Activated CD8-positive, alpha-beta T cell treated with anti-CD3 and anti-CD28 coated beads for 36 hours (primary cell): ENCODE measurements at regions not wholly inside any gene's neighbourhood (a gene's known extent, or its start where the extent isn't known, plus 50 kb on each side); places are given as distances from the start of the nearest gene placed in this dataset.

Experiments used
- ATAC-seq: fragments of 200-7000 bp; cut with Tn5 transposase; one replicate; pipeline ENCODE4 v1.10.0; 2021; ENCODE audit warnings: mild to moderate bottlenecking, moderate library complexity
- CTCF ChIA-PET: fragments of 350-600 bp; sonication (Branson Sonifier 250); formaldehyde crosslinking; loops from one replicate; lab custom pipeline; 2021; ENCODE audit warnings: antibody characterized with exemption; lab: Charles Lee
- POLR2A ChIA-PET: fragments of 350-600 bp; sonication (Branson Sonifier 250); formaldehyde crosslinking; loops from one replicate; lab custom pipeline; 2021; ENCODE audit warnings: antibody characterized with exemption; lab: Charles Lee
- DNase-seq: peaks from one replicate; pipeline ENCODE4 v3.0.0-alpha.2; 2020
- H3K27ac Mint-ChIP-seq: one replicate; pipeline ENCODE4 v1.8.0; 2021; ENCODE audit warnings: mild to moderate bottlenecking, mixed read lengths
- H3K27me3 Mint-ChIP-seq: one replicate; pipeline ENCODE4 v1.8.0; 2021; ENCODE audit warnings: mixed read lengths
- H3K36me3 Mint-ChIP-seq: one replicate; pipeline ENCODE4 v1.8.0; 2021; ENCODE audit warnings: low read depth, mixed read lengths
- H3K4me1 Mint-ChIP-seq: one replicate; pipeline ENCODE4 v1.8.0; 2021; ENCODE audit warnings: low read depth, mixed read lengths
- H3K4me3 Mint-ChIP-seq: one replicate; pipeline ENCODE4 v1.8.0; 2021; ENCODE audit warnings: mild to moderate bottlenecking, moderate library complexity, mixed read lengths
- H3K9me3 Mint-ChIP-seq: one replicate; pipeline ENCODE4 v1.8.0; 2021; ENCODE audit warnings: mixed read lengths
- intact Hi-C: fragments of 100-400 bp; cut with micrococcal nuclease; formaldehyde crosslinking; loops from one replicate; pipeline ENCODE4 v1.10.0; 2022
- TF ChIP-seq, protein P1 (sequence below): fragments of 200-600 bp; IDR thresholded peaks from one replicate; pipeline ENCODE4 v1.8.0; 2022; ENCODE audit warnings: antibody characterized with exemption, mild to moderate bottlenecking

DNA sequence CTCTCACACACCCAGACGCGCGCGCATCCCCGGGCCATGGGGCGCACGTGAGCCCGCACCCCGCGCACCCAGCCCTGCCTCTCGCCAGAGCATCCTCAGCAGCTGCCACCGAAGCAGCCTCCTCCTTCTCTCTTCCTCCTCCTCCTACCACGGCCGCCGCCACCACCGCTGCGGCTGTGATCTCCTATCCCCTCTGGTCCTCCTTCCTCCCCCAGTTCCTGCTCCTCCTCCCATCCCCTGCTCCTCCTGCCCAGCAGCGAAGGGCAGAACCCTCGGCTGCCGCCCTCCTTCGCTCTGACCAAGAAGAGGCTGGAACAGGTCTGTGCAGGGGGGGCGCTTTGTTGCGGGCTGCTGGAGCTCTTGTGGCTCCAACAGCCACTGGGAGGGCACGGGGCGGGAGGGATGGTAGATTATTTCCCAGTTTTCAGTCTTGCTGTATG, 148.7 kb upstream of the CHRDL1 start:
- Mint-ChIP-seq H3K36me3 (no peaks in the 10 kb centered on the region), H3K4me3 (no peak overlapping the region), H3K27ac (no peak overlapping the region), H3K4me1 (no peaks in the 10 kb centered on the region), H3K9me3 (no peaks in the 10 kb centered on the region), H3K27me3 (peaks cover 10% of the 10 kb centered on the region)
- ATAC-seq (no peak), DNase-seq (no peak)
- ChIA-PET CTCF (no interaction called here), POLR2A (no interaction called here)
- TF ChIP-seq, protein P1, sequence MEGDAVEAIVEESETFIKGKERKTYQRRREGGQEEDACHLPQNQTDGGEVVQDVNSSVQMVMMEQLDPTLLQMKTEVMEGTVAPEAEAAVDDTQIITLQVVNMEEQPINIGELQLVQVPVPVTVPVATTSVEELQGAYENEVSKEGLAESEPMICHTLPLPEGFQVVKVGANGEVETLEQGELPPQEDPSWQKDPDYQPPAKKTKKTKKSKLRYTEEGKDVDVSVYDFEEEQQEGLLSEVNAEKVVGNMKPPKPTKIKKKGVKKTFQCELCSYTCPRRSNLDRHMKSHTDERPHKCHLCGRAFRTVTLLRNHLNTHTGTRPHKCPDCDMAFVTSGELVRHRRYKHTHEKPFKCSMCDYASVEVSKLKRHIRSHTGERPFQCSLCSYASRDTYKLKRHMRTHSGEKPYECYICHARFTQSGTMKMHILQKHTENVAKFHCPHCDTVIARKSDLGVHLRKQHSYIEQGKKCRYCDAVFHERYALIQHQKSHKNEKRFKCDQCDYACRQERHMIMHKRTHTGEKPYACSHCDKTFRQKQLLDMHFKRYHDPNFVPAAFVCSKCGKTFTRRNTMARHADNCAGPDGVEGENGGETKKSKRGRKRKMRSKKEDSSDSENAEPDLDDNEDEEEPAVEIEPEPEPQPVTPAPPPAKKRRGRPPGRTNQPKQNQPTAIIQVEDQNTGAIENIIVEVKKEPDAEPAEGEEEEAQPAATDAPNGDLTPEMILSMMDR, result no peak
- intact Hi-C loops, result no loop called here

DNA sequence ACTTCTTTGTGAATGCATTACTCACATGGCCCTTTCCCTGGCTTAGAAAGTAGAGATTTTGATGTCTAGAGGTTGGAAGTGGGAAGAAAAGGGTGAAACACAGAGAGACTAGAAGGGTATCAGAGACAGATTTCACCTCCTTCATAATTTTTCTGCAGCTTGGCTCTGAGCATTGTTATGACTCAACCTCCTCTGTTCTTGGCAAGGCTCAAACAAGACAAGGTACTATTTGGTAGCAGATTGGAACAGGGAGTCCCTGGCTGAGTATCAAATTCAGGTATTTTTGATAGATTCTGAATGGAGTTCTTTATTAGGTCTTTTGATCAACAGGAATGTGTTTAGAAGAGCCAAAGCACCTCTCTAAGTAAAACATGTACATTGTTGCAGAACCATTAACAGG, 146.3 kb upstream of the CHRDL1 start:
- intact Hi-C loops, result no loop called here
- DNase-seq, result no peak
- POLR2A ChIA-PET, result no interaction called here
- Mint-ChIP-seq H3K27me3 (peaks cover 10% of the 10 kb centered on the region), H3K27ac (no peak overlapping the region), H3K9me3 (no peaks in the 10 kb centered on the region), H3K4me3 (no peak overlapping the region), H3K4me1 (no peaks in the 10 kb centered on the region), H3K36me3 (no peaks in the 10 kb centered on the region)
- CTCF ChIA-PET, result no interaction called here
- TF ChIP-seq, protein P1, result no peak
- ATAC-seq, result no peak

DNA sequence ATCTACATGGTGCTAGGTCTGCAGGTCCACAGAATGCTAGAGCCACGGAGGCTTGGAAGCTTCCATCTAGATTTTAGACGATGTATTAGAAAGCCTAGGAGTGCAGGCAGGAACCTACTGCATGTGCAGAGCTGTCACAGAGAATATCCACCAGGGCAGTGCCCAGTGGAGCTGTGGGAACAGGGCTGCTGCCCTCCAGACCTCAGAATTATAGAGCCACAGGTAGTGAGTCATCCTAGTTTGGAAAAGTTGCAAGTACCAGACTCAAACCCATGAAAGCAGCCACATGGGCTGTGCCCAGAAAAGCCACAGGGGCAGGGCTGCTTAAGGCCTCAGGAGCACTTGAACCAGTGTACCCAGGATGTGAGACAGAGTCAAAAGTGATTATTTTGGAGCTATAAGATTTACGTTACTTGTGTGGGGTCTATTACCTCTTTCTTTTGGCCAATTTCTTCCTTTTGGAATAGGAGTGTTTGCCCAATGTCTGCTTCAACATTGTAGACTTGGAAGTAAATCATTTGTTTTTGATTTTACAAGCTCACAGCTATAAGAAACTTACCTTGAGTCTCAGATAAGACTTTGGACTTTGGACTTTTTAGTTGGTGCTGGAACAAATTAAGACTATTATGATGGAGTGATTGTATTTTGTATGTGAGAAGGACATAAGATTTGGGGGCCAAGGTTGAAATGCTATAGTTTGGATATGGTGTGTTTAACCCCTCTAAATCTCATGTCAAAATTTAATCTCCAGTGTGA, 143.5 kb upstream of the CHRDL1 start:
- CTCF ChIA-PET, result no interaction called here
- no peaks in the 10 kb centered on the region for H3K4me1 Mint-ChIP-seq
- no peaks in the 10 kb centered on the region for H3K9me3 Mint-ChIP-seq

GRCh38 chrX:110924871-110925270, 129.3 kb upstream of the CHRDL1 start:
- no peak overlapping the region for H3K27ac Mint-ChIP-seq
- POLR2A ChIA-PET, result no interaction called here
- no peaks in the 10 kb centered on the region for H3K27me3 Mint-ChIP-seq
- intact Hi-C loops, result no loop called here
- no peak for ATAC-seq
- CTCF ChIA-PET, result no interaction called here
- TF ChIP-seq, protein P1, result no peak
- no peaks in the 10 kb centered on the region for H3K36me3 Mint-ChIP-seq
- H3K4me1 Mint-ChIP-seq, result no peaks in the 10 kb centered on the region
- DNase-seq, result no peak
- H3K4me3 Mint-ChIP-seq, result no peak overlapping the region
- no peaks in the 10 kb centered on the region for H3K9me3 Mint-ChIP-seq

More for the DNA sequence above, 143.5 kb upstream of the CHRDL1 start:
- intact Hi-C loops, result no loop called here
- peaks cover 5% of the 10 kb centered on the region for H3K27me3 Mint-ChIP-seq
- POLR2A ChIA-PET, result no interaction called here
- H3K36me3 Mint-ChIP-seq, result no peaks in the 10 kb centered on the region
- ATAC-seq (no peak), DNase-seq (no peak)
- no peak overlapping the region for H3K27ac Mint-ChIP-seq
- no peak overlapping the region for H3K4me3 Mint-ChIP-seq
- TF ChIP-seq, protein P1, result no peak

DNA sequence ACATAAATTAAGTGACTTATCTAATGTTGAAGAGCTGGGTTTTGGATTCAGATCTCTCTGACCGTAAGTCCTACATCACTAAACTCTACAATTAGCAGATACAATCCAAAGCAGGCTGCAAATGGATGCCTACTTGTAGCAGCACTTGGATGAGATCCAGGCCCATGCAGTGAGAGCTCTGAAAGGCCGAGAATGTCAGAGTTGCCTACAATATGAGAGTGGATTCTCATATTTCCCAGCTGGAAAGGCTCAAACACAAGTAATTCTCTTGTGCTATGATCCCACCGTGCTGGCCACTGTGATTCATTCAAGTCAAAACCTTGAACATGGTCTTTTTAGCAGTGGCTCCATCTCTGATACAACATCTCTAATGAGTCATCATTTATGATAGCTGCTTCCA, 125.4 kb upstream of the CHRDL1 start:
- POLR2A ChIA-PET, result no interaction called here
- no peaks in the 10 kb centered on the region for H3K27me3 Mint-ChIP-seq
- intact Hi-C loops, result no loop called here
- no peaks in the 10 kb centered on the region for H3K4me1 Mint-ChIP-seq
- H3K9me3 Mint-ChIP-seq, result no peaks in the 10 kb centered on the region
- H3K27ac Mint-ChIP-seq, result no peak overlapping the region
- no peak for ATAC-seq
- no peaks in the 10 kb centered on the region for H3K36me3 Mint-ChIP-seq
- DNase-seq, result no peak
- TF ChIP-seq, protein P1, result no peak
- CTCF ChIA-PET, result no interaction called here
- no peak overlapping the region for H3K4me3 Mint-ChIP-seq
